ENCODE measurements at regions not wholly inside any gene's neighbourhood (a gene's known extent, or its start where the extent isn't known, plus 50 kb on each side); places are given as distances from the start of the nearest gene placed in this dataset.

GRCh38 chr13:53121131-53121773 is 92.6 kb downstream of the OLFM4 start:
- no peaks in the 10 kb centered on the region for H3K36me3 ChIP-seq (ENCODE audit: insufficient read depth, low read length)
- no peaks in the 10 kb centered on the region for H3K79me2 ChIP-seq (ENCODE audit: insufficient read depth, low read length)
- no peak for TF ChIP-seq EZH2 (IDR thresholded peaks at IDR 0.05; ENCODE audit: borderline replicate concordance, low read depth, low read length, severe bottlenecking)
- TF ChIP-seq CTCF (IDR thresholded peaks at IDR 0.05; ENCODE audit: borderline replicate concordance, extremely low read depth, low read length, poor library complexity, severe bottlenecking) = no peak
- H4K20me1 ChIP-seq (ENCODE audit: insufficient read depth, low read length) = no peaks in the 10 kb centered on the region
- no peak overlapping the region for H3K9ac ChIP-seq (ENCODE audit: low read depth, low read length)
- no peak overlapping the region for H3K4me2 ChIP-seq (ENCODE audit: insufficient read depth, low read length)
- ATAC-seq (ENCODE audit: insufficient read depth, low read depth) = no peak
- DNase-seq = no peak
- H3K27ac ChIP-seq (ENCODE audit: low read length) = no peak overlapping the region
- no peaks in the 10 kb centered on the region for H3K27me3 ChIP-seq (ENCODE audit: insufficient read depth, low read length, poor library complexity)
- no peak overlapping the region for H2AFZ ChIP-seq (ENCODE audit: low read depth, low read length)
- H3K9me3 ChIP-seq (ENCODE audit: insufficient read depth, low read length, severe bottlenecking) = no peaks in the 10 kb centered on the region
- H3K4me1 ChIP-seq (ENCODE audit: insufficient read depth, low read length) = no peaks in the 10 kb centered on the region
- H3K4me3 ChIP-seq (ENCODE audit: low read depth in 1 of 2, low read length in 2 of 2) = no peak overlapping the region

- DNase-seq = no peak
Observed at GRCh38 chr13:53121919-53122318, 93.3 kb downstream of the OLFM4 start.

GRCh38 chr13:53123536-53123935 is 94.9 kb downstream of the OLFM4 start:
- H3K4me1 ChIP-seq (ENCODE audit: insufficient read depth, low read length) = no peaks in the 10 kb centered on the region
- no peak for ATAC-seq (ENCODE audit: insufficient read depth, low read depth)
- TF ChIP-seq EZH2 (IDR thresholded peaks at IDR 0.05; ENCODE audit: borderline replicate concordance, low read depth, low read length, severe bottlenecking) (no peak), CTCF (IDR thresholded peaks at IDR 0.05; ENCODE audit: borderline replicate concordance, extremely low read depth, low read length, poor library complexity, severe bottlenecking) (no peak)

More at GRCh38 chr13:53121919-53122318, 93.3 kb downstream of the OLFM4 start:
- H3K9ac ChIP-seq (ENCODE audit: low read depth, low read length) = no peak overlapping the region
- H3K27ac ChIP-seq (ENCODE audit: low read length) = no peak overlapping the region
- H3K36me3 ChIP-seq (ENCODE audit: insufficient read depth, low read length) = no peaks in the 10 kb centered on the region
- H4K20me1 ChIP-seq (ENCODE audit: insufficient read depth, low read length) = no peaks in the 10 kb centered on the region
- H3K27me3 ChIP-seq (ENCODE audit: insufficient read depth, low read length, poor library complexity) = no peaks in the 10 kb centered on the region
- TF ChIP-seq EZH2 (IDR thresholded peaks at IDR 0.05; ENCODE audit: borderline replicate concordance, low read depth, low read length, severe bottlenecking) (no peak), CTCF (IDR thresholded peaks at IDR 0.05; ENCODE audit: borderline replicate concordance, extremely low read depth, low read length, poor library complexity, severe bottlenecking) (no peak)
- no peak overlapping the region for H3K4me3 ChIP-seq (ENCODE audit: low read depth in 1 of 2, low read length in 2 of 2)
- ATAC-seq (ENCODE audit: insufficient read depth, low read depth) = no peak
- H3K79me2 ChIP-seq (ENCODE audit: insufficient read depth, low read length) = no peaks in the 10 kb centered on the region
- no peaks in the 10 kb centered on the region for H3K9me3 ChIP-seq (ENCODE audit: insufficient read depth, low read length, severe bottlenecking)
- no peak overlapping the region for H2AFZ ChIP-seq (ENCODE audit: low read depth, low read length)
- H3K4me2 ChIP-seq (ENCODE audit: insufficient read depth, low read length) = no peak overlapping the region
- H3K4me1 ChIP-seq (ENCODE audit: insufficient read depth, low read length) = no peaks in the 10 kb centered on the region

More at GRCh38 chr13:53123536-53123935, 94.9 kb downstream of the OLFM4 start:
- no peak overlapping the region for H3K9ac ChIP-seq (ENCODE audit: low read depth, low read length)
- H3K36me3 ChIP-seq (ENCODE audit: insufficient read depth, low read length) = no peaks in the 10 kb centered on the region
- H3K27me3 ChIP-seq (ENCODE audit: insufficient read depth, low read length, poor library complexity) = no peaks in the 10 kb centered on the region
- H3K4me2 ChIP-seq (ENCODE audit: insufficient read depth, low read length) = no peak overlapping the region
- no peaks in the 10 kb centered on the region for H4K20me1 ChIP-seq (ENCODE audit: insufficient read depth, low read length)
- no peak for DNase-seq
- H3K4me3 ChIP-seq (ENCODE audit: low read depth in 1 of 2, low read length in 2 of 2) = no peak overlapping the region
- no peak overlapping the region for H3K27ac ChIP-seq (ENCODE audit: low read length)
- H2AFZ ChIP-seq (ENCODE audit: low read depth, low read length) = no peak overlapping the region
- no peaks in the 10 kb centered on the region for H3K9me3 ChIP-seq (ENCODE audit: insufficient read depth, low read length, severe bottlenecking)
- no peaks in the 10 kb centered on the region for H3K79me2 ChIP-seq (ENCODE audit: insufficient read depth, low read length)
